CD14-positive monocyte (primary cell): ENCODE measurements at regions not wholly inside any gene's neighbourhood (a gene's known extent, or its start where the extent isn't known, plus 50 kb on each side); places are given as distances from the start of the nearest gene placed in this dataset.
A peak's percentile ranks its signal among the peaks of the same experiment; 100 is the strongest.
"Not testable (repeated sequence)": the region's sequence is repeated elsewhere in the genome, so short reads cannot be mapped to it uniquely, and the experiment has no call there.

ENCODE experiments used
- DNase-seq, 3 donors: peaks; one replicate each; pipeline ENCODE4 v3.0.0-alpha.2; 2011 to 2022
- H2AFZ ChIP-seq: 2 replicates; pipeline ENCODE4 v1.6.0; 2012; ENCODE audit warnings: mild to moderate bottlenecking, low read depth, low read length, inconsistent platforms; ENCODE audit not compliant: insufficient read depth, poor library complexity, severe bottlenecking
- H3K27ac ChIP-seq, 2 donors: 1 replicate in 1 of 2; 2 replicates in 1 of 2; pipeline ENCODE4 v1.5.1; 2012 to 2013; ENCODE audit warnings: low read length in 2 of 2, control low read depth in 1 of 2, inconsistent platforms in 1 of 2, low read depth in 1 of 2, mild to moderate bottlenecking in 1 of 2
- H3K27me3 ChIP-seq, 2 donors: one replicate each; pipeline versions ENCODE4 v1.6.0 to v1.6.1; 2011 to 2013; ENCODE audit warnings: low read length in 2 of 2; ENCODE audit not compliant: control insufficient read depth in 2 of 2, insufficient read depth in 2 of 2
- H3K36me3 ChIP-seq, 2 donors: replicated peaks in 1 of 2; 1 replicate in 1 of 2; 2 replicates in 1 of 2; pipeline versions ENCODE4 v1.5.1 to v1.6.1; 2012 to 2013; ENCODE audit warnings: low read length in 2 of 2, control low read depth in 1 of 2, inconsistent platforms in 1 of 2, mild to moderate bottlenecking in 1 of 2; ENCODE audit not compliant: insufficient read depth in 2 of 2, control insufficient read depth in 1 of 2
- H3K4me1 ChIP-seq, 2 donors: 1 replicate in 1 of 2; 2 replicates in 1 of 2; pipeline versions ENCODE4 v1.5.1 to v1.6.1; 2012 to 2013; ENCODE audit warnings: low read length in 2 of 2, control low read depth in 1 of 2, inconsistent platforms in 1 of 2, mild to moderate bottlenecking in 1 of 2, moderate library complexity in 1 of 2; ENCODE audit not compliant: insufficient read depth in 2 of 2, control insufficient read depth in 1 of 2
- H3K4me2 ChIP-seq: replicated peaks from 2 replicates; pipeline ENCODE3; 2012; ENCODE audit warnings: low read length, moderate library complexity, mild to moderate bottlenecking; ENCODE audit not compliant: poor library complexity, severe bottlenecking; ENCODE audit errors: extremely low read depth
- H3K4me3 ChIP-seq, 3 experiments: fragments of 200-600 bp in 1 of 3; sonication (generic) in 1 of 3; replicated peaks in 1 of 3; 1 replicate in 2 of 3; 2 replicates in 1 of 3; pipeline ENCODE4 v1.5.1; 2011 to 2013; ENCODE audit warnings: low read length in 3 of 3, mild to moderate bottlenecking in 3 of 3, control low read depth in 2 of 3, low read depth in 2 of 3, inconsistent platforms in 1 of 3, moderate library complexity in 1 of 3
- H3K79me2 ChIP-seq: 2 replicates; pipeline ENCODE4 v1.6.0; 2012; ENCODE audit warnings: mild to moderate bottlenecking, control low read depth, inconsistent platforms, low read length, moderate library complexity; ENCODE audit not compliant: insufficient read depth
- H3K9ac ChIP-seq: 2 replicates; pipeline ENCODE4 v1.6.0; 2017; ENCODE audit warnings: low read length, mild to moderate bottlenecking; ENCODE audit not compliant: insufficient read depth, poor library complexity, severe bottlenecking
- H3K9me3 ChIP-seq, 2 donors: replicated peaks in 1 of 2; 1 replicate in 1 of 2; 2 replicates in 1 of 2; pipeline versions ENCODE4 v1.5.1 to v1.6.1; 2012 to 2013; ENCODE audit warnings: low read length in 2 of 2, control low read depth in 1 of 2; ENCODE audit not compliant: control insufficient read depth in 1 of 2, insufficient read depth in 1 of 2
- H4K20me1 ChIP-seq: 2 replicates; pipeline ENCODE4 v1.6.0; 2012; ENCODE audit warnings: mild to moderate bottlenecking, low read length, control low read depth, moderate library complexity; ENCODE audit not compliant: insufficient read depth
- H3K27ac Mint-ChIP-seq, 7 donors: one replicate each; pipeline ENCODE4 v1.8.0; 2020; ENCODE audit warnings: mild to moderate bottlenecking in 7 of 7, mixed read lengths in 7 of 7, moderate library complexity in 6 of 7, inconsistent platforms in 2 of 7
- H3K27me3 Mint-ChIP-seq, 3 donors: one replicate each; pipeline ENCODE4 v1.8.0; 2021 to 2022; ENCODE audit warnings: low read depth in 3 of 3, mild to moderate bottlenecking in 3 of 3, mixed read lengths in 3 of 3, moderate library complexity in 3 of 3, inconsistent platforms in 1 of 3
- H3K36me3 Mint-ChIP-seq, 2 donors: one replicate each; pipeline ENCODE4 v1.8.0; 2020; ENCODE audit warnings: mixed read lengths in 2 of 2, inconsistent platforms in 1 of 2, mild to moderate bottlenecking in 1 of 2
- H3K4me1 Mint-ChIP-seq: one replicate; pipeline ENCODE4 v1.8.0; 2020; ENCODE audit warnings: mild to moderate bottlenecking, mixed read lengths
- H3K4me3 Mint-ChIP-seq, 2 donors: one replicate each; pipeline ENCODE4 v1.8.0; 2020; ENCODE audit warnings: mild to moderate bottlenecking in 2 of 2, mixed read lengths in 2 of 2, moderate library complexity in 1 of 2
- H3K9me3 Mint-ChIP-seq, 7 donors: one replicate each; pipeline ENCODE4 v1.8.0; 2020 to 2022; ENCODE audit warnings: mixed read lengths in 7 of 7, mild to moderate bottlenecking in 6 of 7, moderate library complexity in 6 of 7, inconsistent platforms in 2 of 7
- WGBS: methylation state at CpG from one replicate; pipeline ENCODE4 v1.1.5; 2013; ENCODE audit warnings: missing lambda C conversion rate; ENCODE audit not compliant: insufficient coverage; 5-methylcytosine and 5-hydroxymethylcytosine counted together
- intact Hi-C, 2 donors: fragments of 100-400 bp; cut with micrococcal nuclease; formaldehyde crosslinking; loops; one replicate each; pipeline versions ENCODE4 v1.15.0 to v1.15.1; 2023
- TF ChIP-seq, protein P1 (sequence below): fragments of 200-600 bp; IDR thresholded peaks from one replicate; pipeline ENCODE4 v1.8.0; 2022; ENCODE audit warnings: antibody characterized with exemption, mild to moderate bottlenecking

DNA sequence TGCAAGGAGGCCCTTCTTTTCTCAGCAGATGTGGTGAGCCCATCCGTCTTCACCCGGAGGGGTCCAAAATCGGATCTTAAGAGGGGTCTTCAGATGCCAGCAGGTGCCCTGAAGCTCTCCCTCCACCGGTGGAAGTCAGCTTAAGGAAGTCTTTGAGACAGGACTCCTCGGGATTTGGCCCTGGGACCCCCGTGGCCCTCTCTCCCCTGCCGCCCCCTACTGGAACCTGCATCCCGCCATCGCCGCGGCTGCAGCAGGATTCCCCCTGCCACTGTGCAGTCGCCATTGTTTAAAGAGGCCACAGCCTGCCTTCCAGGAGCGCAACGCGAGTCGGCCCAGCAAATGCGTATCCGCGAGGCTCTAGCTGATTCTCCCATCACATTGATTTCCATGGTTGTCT lies 292.5 kb upstream of the ZNF337 start:
- H3K27ac Mint-ChIP-seq: no peak overlapping the region
- DNase-seq: no peak
- Histone ChIP-seq H3K27ac (no peak overlapping the region), H2AFZ (no peak overlapping the region), H3K4me3 (no peak overlapping the region), H3K9ac (no peak overlapping the region), H3K4me1 (no peaks in the 10 kb centered on the region), H3K36me3 (no peaks in the 10 kb centered on the region), H4K20me1 (no peaks in the 10 kb centered on the region), H3K27me3 (no peaks in the 10 kb centered on the region), H3K4me2 (no peak overlapping the region), H3K79me2 (no peaks in the 10 kb centered on the region), H3K9me3 (no peaks in the 10 kb centered on the region)
- TF ChIP-seq, protein P1, sequence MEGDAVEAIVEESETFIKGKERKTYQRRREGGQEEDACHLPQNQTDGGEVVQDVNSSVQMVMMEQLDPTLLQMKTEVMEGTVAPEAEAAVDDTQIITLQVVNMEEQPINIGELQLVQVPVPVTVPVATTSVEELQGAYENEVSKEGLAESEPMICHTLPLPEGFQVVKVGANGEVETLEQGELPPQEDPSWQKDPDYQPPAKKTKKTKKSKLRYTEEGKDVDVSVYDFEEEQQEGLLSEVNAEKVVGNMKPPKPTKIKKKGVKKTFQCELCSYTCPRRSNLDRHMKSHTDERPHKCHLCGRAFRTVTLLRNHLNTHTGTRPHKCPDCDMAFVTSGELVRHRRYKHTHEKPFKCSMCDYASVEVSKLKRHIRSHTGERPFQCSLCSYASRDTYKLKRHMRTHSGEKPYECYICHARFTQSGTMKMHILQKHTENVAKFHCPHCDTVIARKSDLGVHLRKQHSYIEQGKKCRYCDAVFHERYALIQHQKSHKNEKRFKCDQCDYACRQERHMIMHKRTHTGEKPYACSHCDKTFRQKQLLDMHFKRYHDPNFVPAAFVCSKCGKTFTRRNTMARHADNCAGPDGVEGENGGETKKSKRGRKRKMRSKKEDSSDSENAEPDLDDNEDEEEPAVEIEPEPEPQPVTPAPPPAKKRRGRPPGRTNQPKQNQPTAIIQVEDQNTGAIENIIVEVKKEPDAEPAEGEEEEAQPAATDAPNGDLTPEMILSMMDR: no peak
- intact Hi-C loops: no loop called here
- no peak overlapping the region for H3K4me3 Mint-ChIP-seq
- peaks cover 8% of the 10 kb centered on the region for H3K4me1 Mint-ChIP-seq
- H3K36me3 Mint-ChIP-seq: no peaks in the 10 kb centered on the region
- H3K9me3 Mint-ChIP-seq: peaks cover 0 to 27% (median 8%) of the 10 kb centered on the region in 7 donors
- H3K27me3 Mint-ChIP-seq: peaks cover 5 to 10% (median 6%) of the 10 kb centered on the region in 3 donors
- WGBS: 93% methylated on average over 19 of the region's 19 CpGs

DNA sequence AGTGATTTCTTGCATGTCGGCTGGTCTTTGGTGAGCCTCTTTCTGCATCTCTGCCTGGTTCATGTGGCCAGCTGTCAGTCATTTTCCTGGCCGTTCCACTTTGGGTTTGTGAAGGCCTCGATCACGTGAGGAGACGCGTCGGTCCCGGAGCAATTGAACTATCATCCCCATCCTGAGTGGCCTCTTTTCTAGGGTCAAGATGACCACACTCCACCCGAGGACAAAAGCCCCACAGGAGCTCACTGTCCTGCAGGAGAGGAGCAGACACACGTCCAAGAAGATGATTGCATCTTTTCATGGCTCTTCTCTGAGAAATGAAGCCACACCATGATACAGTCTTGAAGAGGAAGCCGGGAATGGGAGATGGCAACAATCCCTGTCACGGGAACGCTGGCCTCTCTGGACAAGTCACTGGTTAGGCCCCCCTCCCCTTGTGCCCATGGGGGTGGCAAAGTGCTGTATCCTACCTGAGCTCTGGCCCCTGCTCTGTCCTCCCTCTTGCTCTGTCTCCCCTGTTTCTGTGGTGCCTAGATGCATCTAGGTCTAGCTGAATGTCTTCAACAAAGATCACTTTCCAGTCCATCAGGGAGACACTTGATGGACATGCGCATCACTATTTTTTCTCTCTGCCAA lies 291.4 kb upstream of the ZNF337 start:
- H3K79me2 ChIP-seq, H3K9me3 ChIP-seq, H3K27ac ChIP-seq, H3K9ac ChIP-seq, H3K4me3 Mint-ChIP-seq, H2AFZ ChIP-seq, H3K4me2 ChIP-seq, H3K4me3 ChIP-seq, intact Hi-C loops, H3K4me1 ChIP-seq, H3K27me3 ChIP-seq, H3K27me3 Mint-ChIP-seq, H3K36me3 ChIP-seq, H3K4me1 Mint-ChIP-seq, H3K36me3 Mint-ChIP-seq, H4K20me1 ChIP-seq, DNase-seq: not testable (repeated sequence)
- Mint-ChIP-seq H3K27ac (peak overlapping the region in 1 of 7 donors; percentile 54), H3K9me3 (peaks cover 0 to 27% (median 8%) of the 10 kb centered on the region in 7 donors)
- WGBS: 87% methylated on average over 12 of the region's 14 CpGs
